ENCODE measurements at regions not wholly inside any gene's neighbourhood (a gene's known extent, or its start where the extent isn't known, plus 50 kb on each side); places are given as distances from the start of the nearest gene placed in this dataset.

DNA sequence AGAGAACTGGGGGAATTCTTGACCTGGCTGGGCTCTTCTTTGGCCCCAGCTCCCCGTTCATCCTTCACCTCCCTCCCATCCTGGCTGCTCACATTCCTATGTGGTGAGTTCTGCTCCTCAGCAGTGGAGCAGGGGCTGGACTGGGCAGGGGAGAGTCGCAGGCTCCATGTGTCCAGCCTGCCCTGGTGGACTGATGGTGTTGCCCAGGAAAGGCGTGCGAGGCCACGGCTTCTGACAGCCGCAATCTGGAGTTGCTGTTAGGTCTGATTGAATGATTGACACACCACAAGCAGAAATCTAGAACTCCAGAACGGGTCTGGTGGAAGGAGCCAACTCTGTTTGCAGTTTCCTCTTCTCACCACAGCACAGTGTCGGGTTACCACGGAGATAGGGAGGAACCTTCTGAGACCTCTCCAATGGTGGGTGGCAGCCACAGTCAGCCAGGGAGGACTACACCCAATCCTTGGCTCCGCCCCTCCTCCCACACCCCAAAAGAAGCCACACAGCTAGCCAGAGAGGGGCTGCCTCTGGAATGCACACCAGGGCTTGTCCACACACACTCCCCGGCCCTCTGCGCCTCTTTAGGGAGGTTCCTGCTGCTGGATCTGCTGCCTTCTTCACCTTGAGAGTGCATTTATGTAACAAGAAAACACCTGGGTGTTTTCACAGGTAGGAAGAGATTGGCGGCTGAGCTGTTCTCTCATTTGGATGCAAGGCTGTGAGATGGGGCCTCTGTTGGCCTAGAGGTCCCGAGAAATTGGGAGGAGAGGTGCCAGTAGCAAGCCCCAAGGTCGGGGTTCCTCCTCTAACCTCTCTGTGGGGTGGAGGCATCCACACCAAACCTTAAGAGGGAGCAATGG lies 56.4 kb upstream of the CD44 start:
- TF ChIP-seq, protein P1, sequence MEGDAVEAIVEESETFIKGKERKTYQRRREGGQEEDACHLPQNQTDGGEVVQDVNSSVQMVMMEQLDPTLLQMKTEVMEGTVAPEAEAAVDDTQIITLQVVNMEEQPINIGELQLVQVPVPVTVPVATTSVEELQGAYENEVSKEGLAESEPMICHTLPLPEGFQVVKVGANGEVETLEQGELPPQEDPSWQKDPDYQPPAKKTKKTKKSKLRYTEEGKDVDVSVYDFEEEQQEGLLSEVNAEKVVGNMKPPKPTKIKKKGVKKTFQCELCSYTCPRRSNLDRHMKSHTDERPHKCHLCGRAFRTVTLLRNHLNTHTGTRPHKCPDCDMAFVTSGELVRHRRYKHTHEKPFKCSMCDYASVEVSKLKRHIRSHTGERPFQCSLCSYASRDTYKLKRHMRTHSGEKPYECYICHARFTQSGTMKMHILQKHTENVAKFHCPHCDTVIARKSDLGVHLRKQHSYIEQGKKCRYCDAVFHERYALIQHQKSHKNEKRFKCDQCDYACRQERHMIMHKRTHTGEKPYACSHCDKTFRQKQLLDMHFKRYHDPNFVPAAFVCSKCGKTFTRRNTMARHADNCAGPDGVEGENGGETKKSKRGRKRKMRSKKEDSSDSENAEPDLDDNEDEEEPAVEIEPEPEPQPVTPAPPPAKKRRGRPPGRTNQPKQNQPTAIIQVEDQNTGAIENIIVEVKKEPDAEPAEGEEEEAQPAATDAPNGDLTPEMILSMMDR (conservative IDR thresholded peaks at IDR 0.05; ENCODE audit: low read length) = no peak
- TF ChIP-seq EZH2phosphoT487 (IDR thresholded peaks at IDR 0.05; ENCODE audit: borderline replicate concordance, low read depth, low read length) = no peak
